ENCODE measurements at regions not wholly inside any gene's neighbourhood (a gene's known extent, or its start where the extent isn't known, plus 50 kb on each side); places are given as distances from the start of the nearest gene placed in this dataset.

DNA sequence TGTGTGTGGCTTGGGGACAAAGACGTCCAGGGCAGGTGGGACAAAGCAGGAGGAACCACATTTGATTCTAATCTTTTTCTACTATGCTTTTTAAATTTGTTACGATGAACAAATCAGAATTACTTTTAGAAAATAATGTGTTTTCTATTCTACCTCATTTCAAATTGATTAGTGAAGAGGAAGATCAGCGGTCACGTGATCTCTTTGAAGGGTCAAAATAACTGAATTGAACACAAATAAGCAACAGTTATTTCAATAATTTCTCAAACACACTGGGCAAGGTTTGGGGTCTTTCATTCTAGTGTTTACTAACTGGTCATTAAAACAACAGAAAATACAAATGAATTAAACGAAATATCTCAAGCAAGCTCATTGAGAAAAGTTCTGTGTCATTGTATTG lies 773.0 kb upstream of the IGFBP3 start:
- TF ChIP-seq CTCF (IDR thresholded peaks at IDR 0.05) = no peak
- TF ChIP-seq POLR2A (IDR thresholded peaks at IDR 0.05) = no peak
